Keratinocyte (primary cell): ENCODE measurements at regions not wholly inside any gene's neighbourhood (a gene's known extent, or its start where the extent isn't known, plus 50 kb on each side); places are given as distances from the start of the nearest gene placed in this dataset.

Experiments
- CTCF ChIP-seq, 3 experiments: IDR thresholded peaks in 1 of 3; conservative IDR thresholded peaks in 1 of 3; optimal IDR thresholded peaks in 1 of 3; 2 replicates in 2 of 3; 3 replicates in 1 of 3; pipeline versions ENCODE3 to v1.5.1; 2011; ENCODE audit warnings: low read length in 3 of 3, mild to moderate bottlenecking in 3 of 3, moderate library complexity in 2 of 3, control low read depth in 1 of 3, inconsistent platforms in 1 of 3; ENCODE audit not compliant: insufficient read depth in 2 of 3; ENCODE audit errors: extremely low read depth in 1 of 3
- EZH2 ChIP-seq: IDR thresholded peaks from one replicate; pipeline ENCODE4 v1.6.1; 2012; ENCODE audit warnings: inconsistent platforms, mild to moderate bottlenecking, low read length, moderate library complexity

GRCh38 chr13:107643615-107644014 lies 571.7 kb downstream of the LIG4 start:
- TF ChIP-seq CTCF (optimal IDR thresholded peaks at IDR 0.05 in 1 of 3, IDR thresholded peaks at IDR 0.05 in 1 of 3, conservative IDR thresholded peaks at IDR 0.05 in 1 of 3; ENCODE audit: extremely low read depth in 1 of 3, insufficient read depth in 2 of 3, low read length in 3 of 3) (no peak), EZH2 (no peak)
